Adipocyte (in vitro differentiated cells): ENCODE measurements at regions not wholly inside any gene's neighbourhood (a gene's known extent, or its start where the extent isn't known, plus 50 kb on each side); places are given as distances from the start of the nearest gene placed in this dataset.

Experiments
- DNase-seq: peaks from one replicate; pipeline ENCODE4 v3.0.0-alpha.2; 2015; ENCODE audit warnings: low read depth
- H3K27me3 ChIP-seq: replicated peaks from 2 replicates; pipeline ENCODE4 v1.7.0; 2013; ENCODE audit warnings: mild to moderate bottlenecking, low read length, moderate library complexity; ENCODE audit not compliant: control insufficient read depth, insufficient read depth
- H3K36me3 ChIP-seq: 2 replicates; pipeline ENCODE4 v1.7.0; 2013; ENCODE audit warnings: low read length, mild to moderate bottlenecking, moderate library complexity; ENCODE audit not compliant: control insufficient read depth, insufficient read depth, severe bottlenecking
- H3K4me1 ChIP-seq: 2 replicates; pipeline ENCODE4 v1.7.0; 2013; ENCODE audit warnings: mild to moderate bottlenecking, low read length, moderate library complexity; ENCODE audit not compliant: control insufficient read depth, insufficient read depth
- H3K4me3 ChIP-seq: 2 replicates; pipeline ENCODE4 v1.7.0; 2013; ENCODE audit warnings: mild to moderate bottlenecking, low read length, moderate library complexity
- H3K9ac ChIP-seq: 2 replicates; pipeline ENCODE4 v1.7.0; 2013; ENCODE audit warnings: mild to moderate bottlenecking, low read length, moderate library complexity
- H3K9me3 ChIP-seq: 2 replicates; pipeline ENCODE4 v1.7.0; 2013; ENCODE audit warnings: mild to moderate bottlenecking, low read length, moderate library complexity; ENCODE audit not compliant: control insufficient read depth

DNA sequence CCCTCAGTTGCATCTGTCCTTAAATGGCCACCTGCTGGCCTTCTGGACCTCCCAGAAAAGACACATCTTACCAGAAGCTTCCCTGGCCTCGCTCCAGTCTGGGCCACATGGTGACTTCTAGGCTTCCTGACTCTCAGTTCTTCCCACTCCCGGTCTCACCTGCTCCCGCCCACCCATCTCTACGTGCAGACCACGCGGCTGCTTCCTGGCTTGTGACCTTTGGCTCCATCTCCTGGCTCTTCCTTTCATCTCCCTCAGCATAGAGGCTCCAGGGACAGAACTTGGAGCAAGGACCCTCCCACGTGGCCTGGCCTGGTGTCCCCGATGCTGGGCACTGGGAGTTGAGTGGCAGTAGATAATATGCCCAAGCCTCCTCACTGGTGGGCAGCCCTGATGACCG, 124.9 kb upstream of the IRF2BP2 start:
- Histone ChIP-seq H3K4me3 (no peak overlapping the region), H3K27me3 (no peaks in the 10 kb centered on the region), H3K36me3 (no peaks in the 10 kb centered on the region), H3K4me1 (peaks cover 7% of the 10 kb centered on the region), H3K9ac (no peak overlapping the region), H3K9me3 (no peaks in the 10 kb centered on the region)
- DNase-seq: no peak

DNA sequence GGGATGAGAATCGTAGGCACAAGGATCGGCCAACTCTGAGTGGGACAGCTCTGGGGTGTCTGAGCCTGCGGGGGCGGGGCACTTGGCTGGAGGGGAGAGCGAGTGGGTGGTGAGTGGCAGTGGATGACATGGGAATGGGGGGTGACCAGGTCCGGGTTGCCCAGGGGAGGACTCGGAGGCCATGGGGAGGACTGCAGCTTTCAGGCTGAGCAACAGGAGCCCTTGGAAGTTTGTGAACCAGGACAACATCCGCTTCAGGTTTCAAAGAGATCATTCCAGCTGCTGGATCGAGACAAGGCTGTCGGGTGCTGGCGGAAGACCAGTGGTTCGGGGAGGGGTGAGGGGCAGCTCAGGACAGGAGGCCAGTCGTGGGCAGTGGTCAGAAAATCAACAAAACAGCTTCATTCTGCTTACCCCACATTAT, 124.4 kb upstream of the IRF2BP2 start:
- Histone ChIP-seq H3K27me3 (no peaks in the 10 kb centered on the region), H3K36me3 (no peaks in the 10 kb centered on the region), H3K9ac (no peak overlapping the region), H3K4me1 (peaks cover 7% of the 10 kb centered on the region), H3K9me3 (no peaks in the 10 kb centered on the region), H3K4me3 (no peak overlapping the region)
- DNase-seq: no peak

DNA sequence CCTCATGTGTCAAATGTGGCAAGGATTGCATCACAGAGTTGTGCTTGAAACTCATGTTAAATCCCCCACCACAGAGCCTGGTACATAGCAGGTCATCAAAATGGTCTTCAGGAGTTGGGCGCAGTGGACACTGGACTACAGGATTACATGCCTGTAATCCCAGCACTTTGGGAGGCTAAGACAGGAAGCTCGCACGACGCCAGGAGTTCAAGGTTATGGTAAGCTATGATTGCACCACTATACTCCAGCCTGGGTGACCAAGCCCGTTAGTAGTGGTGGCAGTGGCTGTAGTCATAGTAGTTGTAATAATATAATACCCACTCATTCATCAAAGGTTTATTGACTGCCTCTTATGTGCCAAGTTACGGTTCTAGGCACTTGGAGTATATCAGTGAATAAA, 123.4 kb upstream of the IRF2BP2 start:
- Histone ChIP-seq H3K9me3 (no peaks in the 10 kb centered on the region), H3K4me1 (peaks cover 7% of the 10 kb centered on the region), H3K4me3 (no peak overlapping the region), H3K36me3 (no peaks in the 10 kb centered on the region), H3K9ac (no peak overlapping the region), H3K27me3 (no peaks in the 10 kb centered on the region)
- DNase-seq: no peak

DNA sequence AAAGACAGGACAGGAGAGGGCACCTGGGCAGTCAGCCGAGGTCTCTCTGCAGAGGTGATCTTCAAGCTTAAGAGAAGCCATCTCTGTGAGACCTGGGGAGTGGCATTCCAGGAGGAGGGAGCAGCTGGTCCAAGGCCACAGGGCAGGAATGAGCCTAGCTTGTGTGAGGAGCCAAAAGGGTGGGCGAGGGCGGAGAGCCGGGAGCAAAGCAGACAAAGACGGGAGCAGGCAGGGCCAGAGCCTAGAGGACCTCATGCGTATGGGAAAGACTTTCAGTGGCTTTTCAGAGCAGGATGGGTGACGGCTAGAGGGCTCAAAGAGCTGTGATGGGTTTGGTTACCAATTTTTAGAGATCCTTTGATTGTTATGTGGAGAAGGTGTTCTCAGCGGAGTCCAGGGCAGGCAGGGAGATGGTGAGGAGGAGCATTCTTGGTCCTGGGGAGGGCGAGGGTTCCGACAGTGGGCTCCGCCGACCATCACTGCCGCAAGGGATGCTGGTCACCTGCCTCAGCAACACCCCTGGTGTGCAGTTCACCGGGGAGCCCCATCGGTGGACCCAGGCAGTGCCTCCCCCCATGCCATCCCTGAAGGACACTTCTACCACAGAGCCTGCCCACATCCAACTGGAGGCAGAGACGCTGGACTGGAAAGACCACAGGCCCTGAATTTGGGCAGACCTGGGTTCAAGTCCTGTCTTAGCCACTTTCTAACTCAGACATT, 122.9 kb upstream of the IRF2BP2 start:
- Histone ChIP-seq H3K9ac (no peak overlapping the region), H3K36me3 (no peaks in the 10 kb centered on the region), H3K27me3 (no peaks in the 10 kb centered on the region), H3K4me1 (peaks cover 7% of the 10 kb centered on the region), H3K9me3 (no peaks in the 10 kb centered on the region), H3K4me3 (no peak overlapping the region)
- no peak for DNase-seq

DNA sequence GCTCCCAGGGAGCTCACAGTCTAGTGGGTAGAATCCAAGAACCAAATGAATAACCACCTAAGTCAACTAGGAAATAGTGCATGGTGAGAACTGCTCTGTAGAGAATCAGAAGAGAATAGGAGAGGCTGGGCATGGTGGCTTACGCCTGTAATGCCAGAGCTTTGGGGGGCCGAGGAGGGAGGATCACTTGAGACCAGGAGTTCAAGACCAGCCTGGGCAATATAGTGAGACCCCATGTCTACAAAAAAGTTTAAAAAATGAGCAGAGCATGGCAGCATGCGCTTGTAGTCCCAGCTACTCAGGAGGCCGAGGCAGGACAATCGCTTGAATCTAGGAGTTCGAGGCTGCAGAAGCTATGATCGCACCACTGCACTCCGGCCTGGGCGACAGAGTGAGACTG, 122.3 kb upstream of the IRF2BP2 start:
- no peak for DNase-seq

DNA sequence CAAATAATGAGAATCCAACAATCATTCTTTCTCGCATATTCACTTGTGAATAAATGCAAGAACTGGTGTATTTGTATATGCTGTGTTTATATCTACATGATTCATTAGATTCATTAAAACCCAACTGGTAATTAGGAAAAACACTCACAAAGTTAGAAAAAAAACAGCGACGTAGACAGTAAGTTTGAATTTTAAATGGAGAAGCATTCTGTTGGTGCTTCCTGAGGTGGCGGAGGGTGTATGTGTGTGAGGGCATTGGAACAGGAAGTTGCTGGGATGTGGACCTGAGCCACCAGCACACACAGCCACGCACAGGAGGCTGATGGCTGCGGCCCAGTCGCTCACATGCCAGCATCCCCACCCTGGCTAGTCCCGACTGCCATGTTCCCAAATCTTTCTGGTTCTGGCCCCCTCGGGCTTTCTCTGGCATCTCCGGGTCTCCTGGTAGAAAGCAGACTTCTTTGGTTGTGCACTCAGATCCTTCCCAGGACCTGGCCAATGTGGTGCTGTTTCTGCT, 121.6 kb upstream of the IRF2BP2 start:
- DNase-seq: no peak
- H3K4me1 ChIP-seq: peaks cover 7% of the 10 kb centered on the region
- H3K36me3 ChIP-seq: no peaks in the 10 kb centered on the region
- no peaks in the 10 kb centered on the region for H3K27me3 ChIP-seq
- H3K4me3 ChIP-seq: no peak overlapping the region
- no peaks in the 10 kb centered on the region for H3K9me3 ChIP-seq
- H3K9ac ChIP-seq: no peak overlapping the region

More for the DNA sequence above, 122.3 kb upstream of the IRF2BP2 start:
- H3K9ac ChIP-seq: no peak overlapping the region
- H3K4me3 ChIP-seq: no peak overlapping the region
- peaks cover 7% of the 10 kb centered on the region for H3K4me1 ChIP-seq
- H3K27me3 ChIP-seq: no peaks in the 10 kb centered on the region
- H3K36me3 ChIP-seq: no peaks in the 10 kb centered on the region
- H3K9me3 ChIP-seq: no peaks in the 10 kb centered on the region

DNA sequence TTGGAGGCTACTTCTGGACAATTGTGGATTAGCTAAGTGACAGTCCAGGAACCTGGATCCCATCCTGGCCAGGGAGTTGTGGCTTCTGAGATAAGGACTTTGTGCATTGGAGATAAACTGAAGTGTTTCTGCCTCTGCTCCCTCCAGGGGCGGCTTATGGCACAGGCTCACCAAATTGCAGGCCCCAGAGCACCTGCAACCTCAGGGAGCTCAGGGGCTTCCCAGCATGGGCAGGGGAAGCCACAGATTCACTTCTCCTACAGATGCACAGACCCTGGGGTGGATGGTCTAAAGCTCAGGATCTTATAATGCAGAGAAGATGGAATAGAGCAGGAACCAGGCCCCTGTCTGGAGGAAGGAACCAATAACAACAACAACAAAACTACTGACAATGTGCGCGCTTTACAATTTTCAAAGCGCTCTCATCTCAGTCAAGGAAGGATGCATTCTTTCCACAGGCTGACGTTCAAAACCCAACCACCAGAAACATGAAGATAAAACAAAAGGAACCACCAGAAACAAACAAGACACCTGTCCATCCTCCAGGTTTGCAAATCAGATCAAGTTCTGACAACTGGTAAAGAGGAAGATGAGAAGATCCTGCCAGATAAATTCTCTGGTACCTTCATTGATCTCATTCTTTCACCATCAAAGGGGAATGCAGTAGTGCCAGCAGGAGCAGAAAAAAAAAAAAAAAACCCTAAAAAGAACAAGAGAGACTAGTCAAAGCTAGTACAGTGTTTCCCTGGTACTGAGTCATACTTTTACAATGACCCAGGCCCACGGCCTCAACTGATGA, 121.0 kb upstream of the IRF2BP2 start:
- Histone ChIP-seq H3K9me3 (no peaks in the 10 kb centered on the region), H3K9ac (no peak overlapping the region), H3K36me3 (no peaks in the 10 kb centered on the region), H3K4me1 (peaks cover 7% of the 10 kb centered on the region), H3K27me3 (no peaks in the 10 kb centered on the region), H3K4me3 (no peak overlapping the region)
- DNase-seq: peak; percentile 64

DNA sequence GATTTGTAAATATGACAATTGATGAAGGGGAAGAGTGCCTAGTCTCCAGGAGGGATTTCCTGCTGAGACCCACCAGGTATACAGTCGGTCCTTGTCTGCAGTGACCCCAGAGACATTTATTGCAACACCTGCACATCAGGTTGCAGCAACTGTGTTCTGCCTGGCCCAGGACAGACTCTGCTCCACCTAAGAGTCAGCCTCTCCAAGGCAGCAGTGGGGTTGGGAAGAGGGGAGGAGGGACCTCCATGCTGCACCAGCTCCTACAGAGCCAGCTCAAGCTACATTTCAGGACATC, 120.4 kb upstream of the IRF2BP2 start:
- H3K4me3 ChIP-seq: no peak overlapping the region

DNA sequence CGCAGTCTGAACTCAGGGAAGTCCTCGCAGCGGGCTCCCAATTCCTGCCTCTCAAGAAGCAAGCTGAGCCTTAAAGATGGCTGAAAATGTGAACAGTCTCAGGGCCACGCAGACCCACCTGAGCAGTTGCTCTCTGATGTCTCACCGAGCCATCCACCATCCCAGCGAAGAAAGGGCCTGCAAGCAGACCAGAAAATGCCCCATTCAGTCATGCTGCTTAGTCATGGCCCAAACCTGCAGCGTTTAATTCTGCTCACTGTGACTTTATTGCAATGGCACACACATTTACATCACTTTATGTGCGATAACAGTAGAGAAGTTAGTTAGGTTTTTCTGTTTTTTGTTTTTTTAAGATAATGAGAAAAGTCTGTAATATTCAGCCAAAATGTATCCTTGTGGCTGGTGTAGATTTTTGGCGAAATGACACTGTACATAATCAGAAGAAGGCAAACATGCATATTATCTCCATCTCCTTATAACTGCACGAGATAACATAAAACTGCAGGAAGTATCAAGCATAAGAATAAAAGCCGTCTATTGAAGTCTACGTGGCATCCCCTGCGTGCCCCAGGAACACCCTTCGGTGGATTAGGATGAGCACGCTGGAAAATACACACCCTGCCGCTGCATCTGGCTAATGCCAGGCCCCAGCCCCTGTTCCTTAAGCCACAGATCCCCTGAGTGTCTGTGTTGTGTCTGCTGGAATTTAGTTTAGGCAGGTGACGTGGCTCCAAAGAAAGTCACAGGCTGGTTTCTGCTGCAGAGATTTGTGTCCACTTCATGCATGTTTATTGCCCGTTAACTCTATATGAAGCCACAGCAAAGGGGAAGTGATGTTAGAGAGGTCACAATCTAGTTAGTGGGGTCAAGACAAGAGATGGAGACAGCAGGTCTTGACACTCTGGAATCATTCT, 119.8 kb upstream of the IRF2BP2 start:
- Histone ChIP-seq H3K9ac (no peak overlapping the region), H3K4me1 (peaks cover 15% of the 10 kb centered on the region), H3K4me3 (no peak overlapping the region), H3K36me3 (no peaks in the 10 kb centered on the region), H3K9me3 (no peaks in the 10 kb centered on the region), H3K27me3 (no peaks in the 10 kb centered on the region)
- DNase-seq: peak; percentile 50

More for the DNA sequence above, 120.4 kb upstream of the IRF2BP2 start:
- Histone ChIP-seq H3K9ac (no peak overlapping the region), H3K4me1 (peaks cover 9% of the 10 kb centered on the region), H3K9me3 (no peaks in the 10 kb centered on the region), H3K36me3 (no peaks in the 10 kb centered on the region), H3K27me3 (no peaks in the 10 kb centered on the region)
- DNase-seq: no peak

DNA sequence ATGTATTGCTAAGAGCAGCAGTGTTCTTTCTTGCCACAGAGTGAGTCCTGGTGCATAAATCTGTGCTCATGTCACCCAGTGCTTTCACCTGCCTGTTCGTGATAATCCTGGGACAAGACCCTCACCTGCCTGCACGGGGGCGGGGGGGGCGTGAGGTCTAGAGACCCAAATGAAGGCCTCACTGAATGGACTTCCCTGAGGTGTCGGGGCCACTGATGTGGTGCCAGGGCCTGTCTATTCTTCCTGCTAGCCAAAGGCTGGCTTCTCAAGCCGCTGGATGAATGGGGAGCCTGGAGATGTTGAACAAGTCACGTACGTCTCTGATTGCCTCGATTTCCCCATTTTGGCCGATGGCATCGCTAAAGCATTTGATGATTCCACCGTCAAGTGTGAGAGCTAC, 118.8 kb upstream of the IRF2BP2 start:
- Histone ChIP-seq H3K4me3 (no peak overlapping the region), H3K4me1 (peaks cover 21% of the 10 kb centered on the region), H3K9me3 (no peaks in the 10 kb centered on the region), H3K27me3 (no peaks in the 10 kb centered on the region), H3K36me3 (no peaks in the 10 kb centered on the region), H3K9ac (no peak overlapping the region)
- no peak for DNase-seq
